Lung (tissue), 11 donors: ENCODE measurements at regions not wholly inside any gene's neighbourhood (a gene's known extent, or its start where the extent isn't known, plus 50 kb on each side); places are given as distances from the start of the nearest gene placed in this dataset.

Source experiments
- ATAC-seq: fragments of 200-7000 bp; cut with Tn5 transposase; one replicate; pipeline ENCODE4 v1.9.1; 2020; ENCODE audit warnings: moderate number of reproducible peaks; ENCODE audit not compliant: insufficient read depth, low FRiP score
- DNase-seq, 3 donors: peaks; one replicate each; pipeline ENCODE4 v3.0.0-alpha.2; 2013 to 2017
- H3K27ac ChIP-seq, 2 donors: one replicate each; pipeline ENCODE4 v1.5.1; 2013; ENCODE audit warnings: mild to moderate bottlenecking in 2 of 2, moderate library complexity in 2 of 2, control low read depth in 1 of 2, inconsistent platforms in 1 of 2, low read depth in 1 of 2, low read length in 1 of 2
- H3K27me3 ChIP-seq, 3 donors: one replicate each; pipeline ENCODE4 v1.5.1; 2013; ENCODE audit warnings: low read length in 2 of 3; ENCODE audit not compliant: control insufficient read depth in 3 of 3, insufficient read depth in 3 of 3
- H3K36me3 ChIP-seq, 4 donors: one replicate each; pipeline ENCODE4 v1.5.1; 2013; ENCODE audit warnings: low read length in 4 of 4, mild to moderate bottlenecking in 1 of 4, moderate library complexity in 1 of 4; ENCODE audit not compliant: control insufficient read depth in 4 of 4, insufficient read depth in 4 of 4
- H3K4me1 ChIP-seq, 5 donors: one replicate each; pipeline ENCODE4 v1.5.1; 2013; ENCODE audit warnings: low read length in 5 of 5, mild to moderate bottlenecking in 2 of 5, moderate library complexity in 1 of 5; ENCODE audit not compliant: control insufficient read depth in 5 of 5, insufficient read depth in 5 of 5
- H3K4me3 ChIP-seq: one replicate; pipeline ENCODE4 v1.5.1; 2013; ENCODE audit warnings: mild to moderate bottlenecking, control low read depth, moderate library complexity
- H3K9ac ChIP-seq, 2 donors: one replicate each; pipeline ENCODE4 v1.5.1; 2013; ENCODE audit warnings: low read length in 2 of 2, control low read depth in 1 of 2; ENCODE audit not compliant: insufficient read depth in 1 of 2
- H3K9me3 ChIP-seq, 4 donors: one replicate each; pipeline ENCODE4 v1.5.1; 2013; ENCODE audit warnings: low read length in 3 of 4, mild to moderate bottlenecking in 1 of 4, moderate library complexity in 1 of 4; ENCODE audit not compliant: control insufficient read depth in 4 of 4, insufficient read depth in 3 of 4
- WGBS, 2 donors: extraction: QIAGEN DNeasy Blood & Tissue Kit; methylation state at CpG; one replicate each; pipeline ENCODE4 v1.1.7; 2013; 5-methylcytosine and 5-hydroxymethylcytosine counted together
- TF ChIP-seq, protein P1 (sequence below): IDR thresholded peaks from 2 replicates; pipeline ENCODE4 v1.5.1; 2012; ENCODE audit warnings: mild to moderate bottlenecking; ENCODE audit errors: control extremely low read depth, extremely low read depth
- donor health status: control.
- donor health status: control.
- donor health status: Bipolar disorder and iron deficiency.
- donor health status: healthy.
- donor health status: DM: yes; HTN: yes; CAD: no.

DNA sequence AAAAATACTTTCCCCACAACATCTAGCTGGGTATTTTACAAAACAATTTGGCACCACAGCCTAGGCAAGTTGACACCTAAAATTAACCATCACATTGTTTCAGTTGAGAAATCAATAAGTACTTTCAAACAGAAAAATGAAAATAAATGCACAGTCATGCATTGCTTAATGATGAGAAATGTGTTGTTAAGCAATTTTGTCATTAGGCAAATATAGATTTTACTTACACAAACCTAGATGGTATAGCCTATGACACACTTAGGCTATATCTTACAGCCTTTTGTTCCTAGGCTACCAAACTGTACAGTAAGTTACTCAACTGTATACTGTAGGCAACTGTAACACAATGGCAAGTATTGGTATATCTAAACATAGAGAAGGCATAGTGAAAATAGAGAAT lies 608.6 kb upstream of the BCHE start:
- no peak overlapping the region for H3K27ac ChIP-seq
- TF ChIP-seq, protein P1, sequence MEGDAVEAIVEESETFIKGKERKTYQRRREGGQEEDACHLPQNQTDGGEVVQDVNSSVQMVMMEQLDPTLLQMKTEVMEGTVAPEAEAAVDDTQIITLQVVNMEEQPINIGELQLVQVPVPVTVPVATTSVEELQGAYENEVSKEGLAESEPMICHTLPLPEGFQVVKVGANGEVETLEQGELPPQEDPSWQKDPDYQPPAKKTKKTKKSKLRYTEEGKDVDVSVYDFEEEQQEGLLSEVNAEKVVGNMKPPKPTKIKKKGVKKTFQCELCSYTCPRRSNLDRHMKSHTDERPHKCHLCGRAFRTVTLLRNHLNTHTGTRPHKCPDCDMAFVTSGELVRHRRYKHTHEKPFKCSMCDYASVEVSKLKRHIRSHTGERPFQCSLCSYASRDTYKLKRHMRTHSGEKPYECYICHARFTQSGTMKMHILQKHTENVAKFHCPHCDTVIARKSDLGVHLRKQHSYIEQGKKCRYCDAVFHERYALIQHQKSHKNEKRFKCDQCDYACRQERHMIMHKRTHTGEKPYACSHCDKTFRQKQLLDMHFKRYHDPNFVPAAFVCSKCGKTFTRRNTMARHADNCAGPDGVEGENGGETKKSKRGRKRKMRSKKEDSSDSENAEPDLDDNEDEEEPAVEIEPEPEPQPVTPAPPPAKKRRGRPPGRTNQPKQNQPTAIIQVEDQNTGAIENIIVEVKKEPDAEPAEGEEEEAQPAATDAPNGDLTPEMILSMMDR, result no peak
- no peaks in the 10 kb centered on the region for H3K4me1 ChIP-seq
- no peak for DNase-seq
- no peak overlapping the region for H3K4me3 ChIP-seq
- H3K36me3 ChIP-seq, result no peaks in the 10 kb centered on the region
- ATAC-seq, result no peak
- H3K9ac ChIP-seq, result no peak overlapping the region
- H3K9me3 ChIP-seq, result peaks cover 0 to 4% (median 0%) of the 10 kb centered on the region in 4 donors
- H3K27me3 ChIP-seq, result no peaks in the 10 kb centered on the region

DNA sequence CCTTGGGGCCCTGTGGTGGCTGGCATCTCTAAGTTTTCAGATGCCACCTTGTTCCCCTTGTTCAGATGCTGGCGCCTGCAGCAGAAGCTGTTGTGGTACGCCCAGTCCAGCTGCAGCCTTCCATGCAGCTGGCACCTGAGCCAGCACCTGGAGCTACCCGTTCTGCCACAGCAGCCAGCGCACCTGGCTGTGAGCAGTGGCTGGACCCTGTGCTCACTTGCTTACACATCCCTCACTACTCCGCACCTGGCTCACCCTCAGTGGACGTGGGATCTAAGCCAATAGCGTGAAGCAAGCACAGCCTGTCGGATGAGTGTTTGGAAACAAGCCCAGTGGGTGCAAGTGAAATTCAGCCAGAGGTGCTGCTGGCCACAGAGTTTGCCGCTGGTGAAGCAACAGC lies 607.5 kb upstream of the BCHE start:
- DNase-seq (no peak), ATAC-seq (no peak)
- 77 to 88% methylated on average over 9 of the region's 9 CpGs for WGBS, 2 donors
- H3K9me3 ChIP-seq, result peaks cover 0 to 4% (median 0%) of the 10 kb centered on the region in 4 donors
- H3K4me1 ChIP-seq, result no peaks in the 10 kb centered on the region
- no peak overlapping the region for H3K4me3 ChIP-seq
- TF ChIP-seq, protein P1, result no peak
- H3K27ac ChIP-seq, result no peak overlapping the region
- H3K9ac ChIP-seq, result no peak overlapping the region
- no peaks in the 10 kb centered on the region for H3K27me3 ChIP-seq
- H3K36me3 ChIP-seq, result no peaks in the 10 kb centered on the region

DNA sequence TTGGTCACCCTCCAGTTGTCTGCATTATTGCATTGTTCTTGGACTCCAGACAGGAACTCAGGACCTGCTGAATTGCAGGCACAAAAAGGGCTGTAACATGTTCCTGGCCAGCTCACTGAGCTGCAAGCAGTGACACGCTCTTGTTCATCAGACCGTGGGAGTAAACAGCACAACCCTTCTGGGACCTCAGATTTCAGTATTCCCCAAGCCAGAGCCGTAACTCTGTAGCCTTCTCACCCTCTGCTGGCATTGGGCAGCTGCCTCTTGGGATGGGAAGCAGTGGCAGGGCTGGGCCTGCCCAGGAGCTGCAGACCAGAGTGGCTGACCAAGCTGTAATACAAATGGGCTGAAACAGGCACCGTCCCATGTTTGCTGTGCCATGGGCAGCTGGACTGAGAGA lies 607.1 kb upstream of the BCHE start:
- TF ChIP-seq, protein P1, result no peak
- DNase-seq, result no peak
- no peaks in the 10 kb centered on the region for H3K4me1 ChIP-seq
- H3K9me3 ChIP-seq, result peaks cover 0 to 4% (median 0%) of the 10 kb centered on the region in 4 donors
- H3K27ac ChIP-seq, result no peak overlapping the region
- no peaks in the 10 kb centered on the region for H3K27me3 ChIP-seq
- no peak overlapping the region for H3K9ac ChIP-seq
- ATAC-seq, result no peak
- WGBS, 2 donors, result 72 to 88% methylated on average over 4 of the region's 4 CpGs
- H3K36me3 ChIP-seq, result no peaks in the 10 kb centered on the region
- H3K4me3 ChIP-seq, result no peak overlapping the region

DNA sequence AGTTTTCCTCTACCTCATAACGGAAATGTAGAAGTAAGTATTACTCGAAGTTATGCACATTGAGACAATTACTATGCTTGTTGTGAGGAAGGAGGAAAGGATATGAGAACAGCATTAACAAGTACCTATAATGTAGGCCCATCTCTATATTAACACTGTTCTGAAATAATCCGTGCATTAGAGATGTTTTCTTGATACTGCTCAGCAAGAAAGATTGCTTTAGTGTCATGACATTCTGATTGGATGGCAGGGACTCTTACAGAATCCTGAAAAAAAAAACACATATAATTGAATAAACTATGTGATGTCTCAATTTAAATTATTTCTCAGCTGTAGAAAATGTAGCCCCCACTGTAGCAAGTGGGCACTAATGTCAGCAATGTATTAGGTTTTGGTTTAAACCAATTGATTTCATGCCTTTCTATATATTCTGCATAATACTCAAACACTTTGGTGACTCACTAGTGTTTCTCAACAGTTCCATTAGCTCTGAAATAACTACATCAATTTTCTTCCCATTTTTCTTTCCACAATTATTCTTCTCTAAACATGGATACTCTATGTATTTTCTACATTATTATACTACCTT lies 598.3 kb upstream of the BCHE start:
- no peak overlapping the region for H3K9ac ChIP-seq
- H3K4me3 ChIP-seq, result no peak overlapping the region
- H3K9me3 ChIP-seq, result no peaks in the 10 kb centered on the region
- no peaks in the 10 kb centered on the region for H3K36me3 ChIP-seq
- TF ChIP-seq, protein P1, result no peak
- H3K27me3 ChIP-seq, result no peaks in the 10 kb centered on the region
- no peaks in the 10 kb centered on the region for H3K4me1 ChIP-seq
- no peak for ATAC-seq
- WGBS, 2 donors, result 89 to 96% methylated on average over 3 of the region's 3 CpGs
- no peak for DNase-seq
- H3K27ac ChIP-seq, result no peak overlapping the region
